ENCODE measurements at regions not wholly inside any gene's neighbourhood (a gene's known extent, or its start where the extent isn't known, plus 50 kb on each side); places are given as distances from the start of the nearest gene placed in this dataset.

DNA sequence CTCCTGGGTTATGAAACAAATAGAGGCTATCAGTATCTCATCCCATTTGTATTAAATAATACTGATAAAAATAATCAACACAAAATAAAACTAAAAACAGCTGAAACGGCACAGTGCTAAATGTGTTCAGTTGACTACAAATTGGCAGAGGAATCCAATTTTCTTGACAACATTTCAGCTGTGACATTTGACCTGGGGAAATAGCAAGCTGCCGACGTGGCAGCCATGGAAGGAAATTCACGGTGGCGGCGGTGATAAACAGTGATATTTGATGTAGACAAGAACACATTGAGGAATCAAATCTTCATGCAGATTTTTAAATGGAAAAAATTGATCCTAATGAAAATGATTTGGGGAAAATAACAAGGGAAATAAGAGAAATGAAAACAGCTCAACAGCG is 159.1 kb upstream of the RTL1 start:
- TF ChIP-seq POLR2AphosphoS5 (IDR thresholded peaks at IDR 0.05; ENCODE audit: low read depth, low read length): no peak
- no peak for TF ChIP-seq POLR2A (IDR thresholded peaks at IDR 0.05; ENCODE audit: low read depth, low read length)
- TF ChIP-seq TAF1 (IDR thresholded peaks at IDR 0.05; ENCODE audit: low read depth, low read length): no peak
- no peak for TF ChIP-seq SPI1 (IDR thresholded peaks at IDR 0.05; ENCODE audit: low read depth, low read length)
- no peak for TF ChIP-seq PAX5 (IDR thresholded peaks at IDR 0.05; ENCODE audit: insufficient read depth, low read length, severe bottlenecking)
